HUES64 (cell line): ENCODE measurements at regions not wholly inside any gene's neighbourhood (a gene's known extent, or its start where the extent isn't known, plus 50 kb on each side); places are given as distances from the start of the nearest gene placed in this dataset.
"Not testable (repeated sequence)": the region's sequence is repeated elsewhere in the genome, so short reads cannot be mapped to it uniquely, and the experiment has no call there.

Experiments
- H3K27ac ChIP-seq: 2 replicates; pipeline ENCODE4 v1.7.0; 2013; ENCODE audit warnings: low read depth, low read length, inconsistent platforms
- H3K27me3 ChIP-seq: 2 replicates; pipeline ENCODE4 v1.6.1; 2013; ENCODE audit warnings: mild to moderate bottlenecking, low read length; ENCODE audit not compliant: insufficient read depth
- H3K36me3 ChIP-seq: 2 replicates; pipeline ENCODE4 v1.6.1; 2013; ENCODE audit warnings: mild to moderate bottlenecking, low read length; ENCODE audit not compliant: insufficient read depth
- H3K4me1 ChIP-seq: 2 replicates; pipeline ENCODE4 v1.6.1; 2013; ENCODE audit warnings: mild to moderate bottlenecking, low read length, moderate library complexity; ENCODE audit not compliant: insufficient read depth
- H3K4me3 ChIP-seq: 2 replicates; pipeline ENCODE4 v1.5.1; 2013; ENCODE audit warnings: mild to moderate bottlenecking, low read length, moderate library complexity
- H3K9ac ChIP-seq: 2 replicates; pipeline ENCODE4 v1.6.1; 2013; ENCODE audit warnings: mild to moderate bottlenecking, low read depth, low read length
- H3K9me3 ChIP-seq: 2 replicates; pipeline ENCODE4 v1.6.1; 2013; ENCODE audit warnings: low read depth, low read length; ENCODE audit not compliant: insufficient read depth
- WGBS: fragments of 150-250, 120-280 bp; methylation state at CpG from one replicate; pipeline ENCODE4 v1.1.7; 2013; ENCODE audit warnings: missing lambda C conversion rate; 5-methylcytosine and 5-hydroxymethylcytosine counted together

GRCh38 chr21:36229181-36229580 lies 72.6 kb downstream of the DOP1B start:
- H3K27ac ChIP-seq = no peak overlapping the region
- H3K36me3 ChIP-seq = peaks cover 18% of the 10 kb centered on the region; the same call in 1 of the 2 replicates
- H3K27me3 ChIP-seq = no peaks in the 10 kb centered on the region
- no peak overlapping the region for H3K9ac ChIP-seq
- no peaks in the 10 kb centered on the region for H3K4me1 ChIP-seq
- H3K9me3 ChIP-seq = no peaks in the 10 kb centered on the region
- no peak overlapping the region for H3K4me3 ChIP-seq
- WGBS = 90% methylated on average over 4 of the region's 4 CpGs

- H3K27me3 ChIP-seq, H3K4me1 ChIP-seq, H3K9ac ChIP-seq, H3K27ac ChIP-seq, H3K9me3 ChIP-seq, H3K4me3 ChIP-seq: not testable (repeated sequence)
- H3K36me3 ChIP-seq = peaks cover 18% of the 10 kb centered on the region; the same call in 1 of the 2 replicates
- WGBS = 95% methylated on average over 3 of the region's 3 CpGs
Observed at GRCh38 chr21:36231444-36231843, 74.8 kb downstream of the DOP1B start.

- H3K9me3 ChIP-seq = no peaks in the 10 kb centered on the region
- H3K4me3 ChIP-seq = no peak overlapping the region
- H3K36me3 ChIP-seq = peaks cover 18% of the 10 kb centered on the region; the same call in 1 of the 2 replicates
- 89% methylated on average over 9 of the region's 9 CpGs for WGBS
- no peak overlapping the region for H3K27ac ChIP-seq
- H3K9ac ChIP-seq = no peak overlapping the region
- no peaks in the 10 kb centered on the region for H3K27me3 ChIP-seq
- no peaks in the 10 kb centered on the region for H3K4me1 ChIP-seq
Observed at GRCh38 chr21:36232641-36233040, 76.0 kb downstream of the DOP1B start.

GRCh38 chr21:36235058-36235582 lies 78.5 kb downstream of the DOP1B start:
- Histone ChIP-seq H3K27ac (no peak overlapping the region), H3K9me3 (no peaks in the 10 kb centered on the region), H3K4me1 (no peaks in the 10 kb centered on the region), H3K36me3 (peaks cover 16% of the 10 kb centered on the region; the same call in 1 of the 2 replicates), H3K4me3 (no peak overlapping the region), H3K27me3 (no peaks in the 10 kb centered on the region), H3K9ac (no peak overlapping the region)
- WGBS = 76% methylated on average over 8 of the region's 8 CpGs

- Histone ChIP-seq H3K9me3 (no peaks in the 10 kb centered on the region), H3K9ac (no peak overlapping the region), H3K4me3 (no peak overlapping the region), H3K27me3 (no peaks in the 10 kb centered on the region), H3K36me3 (0 out of 2 replicates have a peak, but pooled peaks cover 8% of the 10 kb centered on the region), H3K4me1 (no peaks in the 10 kb centered on the region), H3K27ac (no peak overlapping the region)
- WGBS = 88% methylated on average over 8 of the region's 8 CpGs
Observed at GRCh38 chr21:36236052-36236730, 79.6 kb downstream of the DOP1B start.

DNA sequence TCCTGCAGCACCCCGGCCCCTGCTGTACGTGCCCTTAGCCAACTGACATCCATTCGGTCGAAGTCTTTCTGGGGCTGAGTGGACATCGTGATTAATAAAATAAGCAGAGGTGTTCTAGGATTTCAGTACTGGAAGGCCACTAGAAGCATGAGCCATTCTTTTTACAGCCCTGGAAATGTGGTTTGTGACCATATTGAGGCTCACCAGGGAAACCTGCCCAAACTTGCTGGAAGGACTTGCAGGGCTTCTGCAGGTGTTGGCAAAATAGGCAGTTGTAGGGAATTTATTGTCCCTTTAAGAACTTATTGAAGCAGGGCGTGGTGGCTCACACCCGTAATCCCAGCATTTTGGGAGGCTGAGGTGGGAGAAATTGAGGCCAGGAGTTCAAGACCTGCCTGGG lies 80.8 kb downstream of the DOP1B start:
- Histone ChIP-seq H3K36me3 (0 out of 2 replicates have a peak, but pooled peaks cover 3% of the 10 kb centered on the region), H3K27ac (no peak overlapping the region), H3K9me3 (no peaks in the 10 kb centered on the region), H3K4me1 (no peaks in the 10 kb centered on the region), H3K9ac (no peak overlapping the region), H3K27me3 (no peaks in the 10 kb centered on the region), H3K4me3 (no peak overlapping the region)
- WGBS = 97% methylated on average over 7 of the region's 7 CpGs

DNA sequence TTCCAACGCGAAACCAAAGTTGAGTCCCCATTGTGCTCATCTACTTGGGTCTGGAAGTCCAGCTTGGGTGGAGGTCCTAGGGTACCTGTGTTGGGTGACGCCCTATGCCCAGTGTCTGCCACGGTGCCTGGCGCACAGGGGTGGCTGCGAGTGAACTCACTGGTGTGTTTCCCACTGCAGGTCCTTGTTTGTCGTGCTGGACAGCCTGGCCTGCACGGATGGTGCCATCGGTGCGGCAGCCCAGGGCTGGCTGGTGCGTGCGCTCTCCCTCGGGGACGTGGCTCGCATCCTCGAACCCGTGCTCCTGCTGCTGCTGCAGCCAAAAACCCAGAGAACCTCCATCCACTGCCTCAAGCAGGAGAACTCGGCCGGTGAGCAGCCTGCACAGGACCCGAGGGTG lies 80.4 kb upstream of the MORC3 start:
- Histone ChIP-seq H3K4me3 (no peak overlapping the region), H3K9ac (no peak overlapping the region), H3K4me1 (no peaks in the 10 kb centered on the region), H3K9me3 (no peaks in the 10 kb centered on the region), H3K27me3 (no peaks in the 10 kb centered on the region), H3K36me3 (no peaks in the 10 kb centered on the region), H3K27ac (no peak overlapping the region)
- 94% methylated on average over 20 of the region's 20 CpGs for WGBS

GRCh38 chr21:36241717-36242116 lies 78.3 kb upstream of the MORC3 start:
- Histone ChIP-seq H3K36me3 (peaks cover 11% of the 10 kb centered on the region; the same call in 1 of the 2 replicates), H3K9me3 (no peaks in the 10 kb centered on the region), H3K4me1 (peaks cover 6% of the 10 kb centered on the region; the same call in 1 of the 2 replicates), H3K4me3 (no peak overlapping the region), H3K9ac (no peak overlapping the region), H3K27ac (no peak overlapping the region), H3K27me3 (no peaks in the 10 kb centered on the region)
- 97% methylated on average over 3 of the region's 3 CpGs for WGBS

GRCh38 chr21:36245115-36245514 lies 74.9 kb upstream of the MORC3 start:
- no peak overlapping the region for H3K9ac ChIP-seq
- no peak overlapping the region for H3K4me3 ChIP-seq
- no peaks in the 10 kb centered on the region for H3K9me3 ChIP-seq
- peaks cover 13% of the 10 kb centered on the region; the same call in 1 of the 2 replicates for H3K4me1 ChIP-seq
- H3K36me3 ChIP-seq = peaks cover 14% of the 10 kb centered on the region
- WGBS = 95% methylated on average over 24 of the region's 24 CpGs
- no peaks in the 10 kb centered on the region for H3K27me3 ChIP-seq
- H3K27ac ChIP-seq = no peak overlapping the region

DNA sequence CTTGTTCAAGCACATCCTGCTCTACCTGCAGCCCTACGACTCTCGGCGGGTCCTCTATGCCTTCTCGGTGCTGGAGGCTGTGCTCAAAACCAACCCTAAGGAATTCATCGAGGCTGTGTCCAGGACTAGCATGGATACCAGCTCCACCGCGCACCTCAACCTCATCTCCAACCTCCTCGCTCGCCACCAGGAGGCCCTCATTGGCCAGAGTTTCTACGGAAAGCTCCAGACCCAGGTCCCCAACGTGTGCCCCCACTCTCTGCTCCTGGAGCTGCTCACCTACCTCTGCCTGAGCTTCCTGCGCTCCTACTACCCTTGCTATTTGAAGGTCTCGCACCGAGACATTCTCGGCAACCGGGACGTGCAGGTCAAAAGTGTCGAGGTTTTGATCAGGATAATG lies 74.3 kb upstream of the MORC3 start:
- Histone ChIP-seq H3K4me1 (peaks cover 16% of the 10 kb centered on the region), H3K27me3 (no peaks in the 10 kb centered on the region), H3K9ac (no peak overlapping the region), H3K4me3 (no peak overlapping the region), H3K9me3 (no peaks in the 10 kb centered on the region), H3K27ac (no peak overlapping the region), H3K36me3 (peaks cover 14% of the 10 kb centered on the region)
- WGBS = 95% methylated on average over 18 of the region's 18 CpGs

DNA sequence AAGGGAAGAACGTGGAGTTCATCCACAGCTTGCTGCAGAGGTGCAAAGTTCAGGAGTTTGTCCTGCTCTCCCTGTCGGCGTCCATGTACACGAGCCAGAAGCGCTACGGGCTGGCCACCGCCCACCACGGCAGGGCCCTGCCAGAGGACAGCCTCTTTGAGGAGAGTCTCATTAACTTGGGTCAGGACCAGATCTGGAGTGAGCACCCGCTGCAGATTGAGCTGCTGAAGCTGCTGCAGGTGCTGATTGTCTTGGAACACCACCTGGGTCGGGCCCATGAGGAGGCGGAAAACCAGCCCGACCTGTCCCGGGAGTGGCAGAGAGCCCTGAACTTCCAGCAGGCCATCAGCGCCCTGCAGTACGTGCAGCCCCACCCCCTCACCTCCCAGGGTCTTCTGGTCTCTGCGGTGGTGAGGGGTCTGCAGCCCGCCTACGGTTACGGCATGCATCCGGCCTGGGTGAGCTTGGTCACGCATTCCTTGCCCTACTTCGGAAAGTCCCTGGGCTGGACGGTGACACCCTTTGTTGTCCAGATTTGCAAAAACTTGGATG lies 73.8 kb upstream of the MORC3 start:
- Histone ChIP-seq H3K4me3 (no peak overlapping the region), H3K9me3 (no peaks in the 10 kb centered on the region), H3K9ac (no peak overlapping the region), H3K36me3 (peaks cover 15% of the 10 kb centered on the region), H3K4me1 (peaks cover 20% of the 10 kb centered on the region), H3K27me3 (no peaks in the 10 kb centered on the region), H3K27ac (no peak overlapping the region)
- 87% methylated on average over 23 of the region's 23 CpGs for WGBS
